K562 (cell line): ENCODE measurements at regions not wholly inside any gene's neighbourhood (a gene's known extent, or its start where the extent isn't known, plus 50 kb on each side); places are given as distances from the start of the nearest gene placed in this dataset.

Source experiments
- CBFA2T3 ChIP-seq: fragments of 450-650 bp; IDR thresholded peaks from 2 replicates; pipeline ENCODE4 v1.6.1; 2017
- DDX20 ChIP-seq: fragments of 450-650 bp; IDR thresholded peaks from 2 replicates; pipeline ENCODE4 v1.6.1; 2016; ENCODE audit warnings: missing genetic modification characterization, low read depth, mild to moderate bottlenecking, missing compliant biosample characterization, moderate library complexity
- HEY1 ChIP-seq: fragments of 250-450 bp; sonication (Bioruptor Pico); IDR thresholded peaks from 2 replicates; pipeline ENCODE4 v1.5.0; 2020; ENCODE audit warnings: mild to moderate bottlenecking, moderate library complexity, borderline replicate concordance
- KDM1A ChIP-seq, 2 experiments: fragments of 450-650 bp; IDR thresholded peaks; 2 replicates each; pipeline ENCODE4 v1.6.1; 2016; ENCODE audit warnings: mild to moderate bottlenecking in 2 of 2
- KLF10 ChIP-seq: fragments of 250-450 bp; sonication (Bioruptor Pico); IDR thresholded peaks from 2 replicates; pipeline ENCODE4 v1.6.1; 2021; ENCODE audit warnings: matching md5 sums
- PHF21A ChIP-seq: fragments of 450-650 bp; IDR thresholded peaks from 2 replicates; pipeline ENCODE4 v1.6.1; 2017; ENCODE audit warnings: low read depth, borderline replicate concordance
- POLR2H ChIP-seq: IDR thresholded peaks from 2 replicates; pipeline ENCODE4 v1.6.1; 2016; ENCODE audit warnings: missing genetic modification characterization, low read depth, mild to moderate bottlenecking, control low read depth, missing compliant biosample characterization, moderate library complexity
- RUNX1 ChIP-seq: sonication (generic); IDR thresholded peaks from 2 replicates; pipeline ENCODE4 v1.6.1; 2016; ENCODE audit warnings: antibody characterized with exemption, low read depth
- SLC30A9 ChIP-seq: fragments of 250-450 bp; sonication (Bioruptor Pico); IDR thresholded peaks from 2 replicates; pipeline ENCODE4 v1.8.0; 2022; ENCODE audit warnings: mild to moderate bottlenecking, moderate library complexity
- ZEB2 ChIP-seq: fragments of 450-650 bp; IDR thresholded peaks from 2 replicates; pipeline ENCODE4 v1.6.1; 2016
- ZNF140 ChIP-seq: fragments of 250-450 bp; sonication (Bioruptor Pico); IDR thresholded peaks from 2 replicates; pipeline ENCODE4 v1.8.0; 2021; ENCODE audit warnings: moderate library complexity, mild to moderate bottlenecking, inconsistent platforms
- ZNF561 ChIP-seq: fragments of 450-650 bp; formaldehyde crosslinking; conservative IDR thresholded peaks from 2 replicates; pipeline ENCODE4 v1.4.0; 2020; ENCODE audit warnings: mild to moderate bottlenecking, moderate library complexity
- ZNF589 ChIP-seq: fragments of 200-800 bp; sonication (Bioruptor generic); IDR thresholded peaks from 2 replicates; pipeline ENCODE4 v1.6.1; 2016; ENCODE audit warnings: low read depth, missing genetic modification characterization, missing compliant biosample characterization
- ZNF707 ChIP-seq: fragments of 250-450 bp; sonication (Bioruptor Pico); conservative IDR thresholded peaks from 2 replicates; pipeline ENCODE4 v1.8.0; 2022; ENCODE audit warnings: inconsistent platforms, mild to moderate bottlenecking, moderate library complexity
- ZNF766 ChIP-seq: fragments of 200-800 bp; sonication (Bioruptor generic); conservative IDR thresholded peaks from 2 replicates; pipeline ENCODE4 v1.6.1; 2016; ENCODE audit warnings: missing genetic modification characterization, missing compliant biosample characterization
- TF ChIP-seq, protein P1 (sequence below): fragments of 200-800 bp; sonication (Bioruptor generic); IDR thresholded peaks from 2 replicates; pipeline ENCODE4 v1.6.1; 2017; ENCODE audit warnings: missing genetic modification characterization, missing compliant biosample characterization
- TF ChIP-seq, protein P2 (sequence below), 2 experiments: fragments of 450-650 bp; IDR thresholded peaks; 2 replicates each; pipeline ENCODE4 v1.6.1; 2016
- TF ChIP-seq, protein P3 (sequence below): fragments of 450-650 bp; IDR thresholded peaks from 2 replicates; pipeline ENCODE4 v1.6.1; 2018; ENCODE audit warnings: mild to moderate bottlenecking, low read depth; ENCODE audit not compliant: partially characterized antibody
- TF ChIP-seq, protein P4 (sequence below): sonication (generic); formaldehyde crosslinking; IDR thresholded peaks from 2 replicates; pipeline ENCODE4 v1.8.0; 2022; ENCODE audit warnings: missing genetic modification reagents, mild to moderate bottlenecking, borderline replicate concordance

DNA sequence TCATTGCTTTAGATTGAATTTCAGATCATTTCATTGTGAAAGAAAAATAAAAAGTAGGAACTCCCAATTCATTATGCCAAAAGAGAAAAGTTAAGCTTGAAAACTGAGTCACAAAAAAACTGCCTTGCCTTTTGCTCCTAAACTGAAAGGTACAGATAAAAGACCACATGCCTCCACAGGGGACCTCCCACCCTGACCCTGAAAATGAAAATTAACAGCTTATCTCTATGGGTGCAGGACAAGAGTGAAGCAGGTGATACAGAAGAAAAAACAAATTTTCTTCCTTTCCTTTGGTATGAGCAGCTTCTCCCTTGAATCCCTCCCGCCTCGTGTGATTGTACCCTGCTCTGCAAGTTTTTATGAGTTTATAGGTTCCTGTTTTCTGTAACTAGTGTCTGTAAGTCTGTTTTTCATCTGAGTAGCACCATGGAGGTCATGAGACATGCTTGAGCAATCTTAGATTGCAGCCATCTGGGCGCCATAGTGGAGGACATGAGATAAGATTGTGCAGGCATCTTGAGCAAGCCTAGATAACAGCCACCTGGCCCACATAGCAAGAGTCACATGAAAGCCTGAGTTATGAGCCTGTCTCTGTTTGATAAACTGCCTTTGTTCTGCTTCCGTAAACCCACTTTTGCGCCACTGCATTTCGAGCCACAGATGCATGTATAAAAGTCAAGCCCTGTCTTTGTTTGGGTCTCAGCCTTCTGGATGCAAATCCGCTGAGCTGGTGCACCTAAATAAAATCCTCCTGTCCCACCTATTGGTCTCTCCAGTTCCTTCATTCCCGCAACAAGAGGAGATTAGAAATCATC, 56.2 kb upstream of the DYNC1I2 start (continued):
- TF ChIP-seq, protein P1, sequence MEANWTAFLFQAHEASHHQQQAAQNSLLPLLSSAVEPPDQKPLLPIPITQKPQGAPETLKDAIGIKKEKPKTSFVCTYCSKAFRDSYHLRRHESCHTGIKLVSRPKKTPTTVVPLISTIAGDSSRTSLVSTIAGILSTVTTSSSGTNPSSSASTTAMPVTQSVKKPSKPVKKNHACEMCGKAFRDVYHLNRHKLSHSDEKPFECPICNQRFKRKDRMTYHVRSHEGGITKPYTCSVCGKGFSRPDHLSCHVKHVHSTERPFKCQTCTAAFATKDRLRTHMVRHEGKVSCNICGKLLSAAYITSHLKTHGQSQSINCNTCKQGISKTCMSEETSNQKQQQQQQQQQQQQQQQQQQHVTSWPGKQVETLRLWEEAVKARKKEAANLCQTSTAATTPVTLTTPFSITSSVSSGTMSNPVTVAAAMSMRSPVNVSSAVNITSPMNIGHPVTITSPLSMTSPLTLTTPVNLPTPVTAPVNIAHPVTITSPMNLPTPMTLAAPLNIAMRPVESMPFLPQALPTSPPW (CRISPR knock-in tag), result peak; percentile 43; the same call in 1 of the 2 replicates
- TF ChIP-seq PHF21A (no peak), ZNF766 (peak; percentile 85), ZNF707 (CRISPR knock-in tag) (peak; percentile 64; the same call in 1 of the 2 replicates), HEY1 (CRISPR knock-in tag) (no peak), ZNF140 (0 out of 2 replicates have a peak, but pooled peaks have one; percentile 25), DDX20 (tag) (peak; percentile 59; the same call in 1 of the 2 replicates), ZNF589 (CRISPR knock-in tag) (peak; percentile 86), RUNX1 (no peak), ZEB2 (peak; percentile 90; the same call in 1 of the 2 replicates), ZNF561 (CRISPR knock-in tag) (no peak), KDM1A (IDR thresholded peaks at IDR 0.05) (peak; percentile 69 to 70; a peak in 3 of 4 replicates), CBFA2T3 (peak; percentile 98), SLC30A9 (CRISPR knock-in tag) (0 out of 2 replicates have a peak, but pooled peaks have one; percentile 54), POLR2H (tag) (no peak), KLF10 (CRISPR knock-in tag) (no peak)
- TF ChIP-seq, protein P2, sequence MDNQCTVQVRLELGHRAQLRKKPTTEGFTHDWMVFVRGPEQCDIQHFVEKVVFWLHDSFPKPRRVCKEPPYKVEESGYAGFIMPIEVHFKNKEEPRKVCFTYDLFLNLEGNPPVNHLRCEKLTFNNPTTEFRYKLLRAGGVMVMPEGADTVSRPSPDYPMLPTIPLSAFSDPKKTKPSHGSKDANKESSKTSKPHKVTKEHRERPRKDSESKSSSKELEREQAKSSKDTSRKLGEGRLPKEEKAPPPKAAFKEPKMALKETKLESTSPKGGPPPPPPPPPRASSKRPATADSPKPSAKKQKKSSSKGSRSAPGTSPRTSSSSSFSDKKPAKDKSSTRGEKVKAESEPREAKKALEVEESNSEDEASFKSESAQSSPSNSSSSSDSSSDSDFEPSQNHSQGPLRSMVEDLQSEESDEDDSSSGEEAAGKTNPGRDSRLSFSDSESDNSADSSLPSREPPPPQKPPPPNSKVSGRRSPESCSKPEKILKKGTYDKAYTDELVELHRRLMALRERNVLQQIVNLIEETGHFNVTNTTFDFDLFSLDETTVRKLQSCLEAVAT (IDR thresholded peaks at IDR 0.05), result peak in 1 of 2 experiments; percentile 65; a peak in 2 of 4 replicates
- TF ChIP-seq, protein P3, sequence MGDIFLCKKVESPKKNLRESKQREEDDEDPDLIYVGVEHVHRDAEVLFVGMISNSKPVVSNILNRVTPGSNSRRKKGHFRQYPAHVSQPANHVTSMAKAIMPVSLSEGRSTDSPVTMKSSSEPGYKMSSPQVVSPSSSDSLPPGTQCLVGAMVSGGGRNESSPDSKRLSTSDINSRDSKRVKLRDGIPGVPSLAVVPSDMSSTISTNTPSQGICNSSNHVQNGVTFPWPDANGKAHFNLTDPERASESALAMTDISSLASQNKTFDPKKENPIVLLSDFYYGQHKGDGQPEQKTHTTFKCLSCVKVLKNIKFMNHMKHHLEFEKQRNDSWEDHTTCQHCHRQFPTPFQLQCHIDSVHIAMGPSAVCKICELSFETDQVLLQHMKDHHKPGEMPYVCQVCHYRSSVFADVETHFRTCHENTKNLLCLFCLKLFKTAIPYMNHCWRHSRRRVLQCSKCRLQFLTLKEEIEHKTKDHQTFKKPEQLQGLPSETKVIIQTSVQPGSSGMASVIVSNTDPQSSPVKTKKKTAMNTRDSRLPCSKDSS, result peak; percentile 98
- TF ChIP-seq, protein P4, sequence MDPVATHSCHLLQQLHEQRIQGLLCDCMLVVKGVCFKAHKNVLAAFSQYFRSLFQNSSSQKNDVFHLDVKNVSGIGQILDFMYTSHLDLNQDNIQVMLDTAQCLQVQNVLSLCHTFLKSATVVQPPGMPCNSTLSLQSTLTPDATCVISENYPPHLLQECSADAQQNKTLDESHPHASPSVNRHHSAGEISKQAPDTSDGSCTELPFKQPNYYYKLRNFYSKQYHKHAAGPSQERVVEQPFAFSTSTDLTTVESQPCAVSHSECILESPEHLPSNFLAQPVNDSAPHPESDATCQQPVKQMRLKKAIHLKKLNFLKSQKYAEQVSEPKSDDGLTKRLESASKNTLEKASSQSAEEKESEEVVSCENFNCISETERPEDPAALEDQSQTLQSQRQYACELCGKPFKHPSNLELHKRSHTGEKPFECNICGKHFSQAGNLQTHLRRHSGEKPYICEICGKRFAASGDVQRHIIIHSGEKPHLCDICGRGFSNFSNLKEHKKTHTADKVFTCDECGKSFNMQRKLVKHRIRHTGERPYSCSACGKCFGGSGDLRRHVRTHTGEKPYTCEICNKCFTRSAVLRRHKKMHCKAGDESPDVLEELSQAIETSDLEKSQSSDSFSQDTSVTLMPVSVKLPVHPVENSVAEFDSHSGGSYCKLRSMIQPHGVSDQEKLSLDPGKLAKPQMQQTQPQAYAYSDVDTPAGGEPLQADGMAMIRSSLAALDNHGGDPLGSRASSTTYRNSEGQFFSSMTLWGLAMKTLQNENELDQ (CRISPR knock-in tag), result no peak
